ENCODE measurements at regions not wholly inside any gene's neighbourhood (a gene's known extent, or its start where the extent isn't known, plus 50 kb on each side); places are given as distances from the start of the nearest gene placed in this dataset.
"Not testable (repeated sequence)": the region's sequence is repeated elsewhere in the genome, so short reads cannot be mapped to it uniquely, and the experiment has no call there.

DNA sequence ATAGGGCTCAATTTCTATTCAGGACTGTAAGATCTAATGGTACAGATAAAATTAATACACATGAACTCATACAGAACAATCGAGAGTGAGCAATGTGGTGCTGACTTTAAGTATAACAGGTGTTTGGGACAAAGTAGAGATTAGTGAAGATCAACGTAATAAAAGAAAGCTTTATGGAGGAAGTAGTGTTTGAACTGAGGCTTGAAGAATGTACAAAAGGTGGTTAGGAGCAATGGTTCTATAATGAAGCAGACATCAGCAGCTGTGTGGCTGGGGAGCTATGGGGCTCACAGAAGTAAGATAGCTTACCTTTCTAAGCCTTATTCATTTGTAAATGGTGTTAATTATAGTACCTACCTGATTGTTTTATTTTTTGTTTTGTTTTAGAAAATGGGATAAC lies 275.4 kb upstream of the RGMB start:
- no peak for DNase-seq (ENCODE audit: low read depth in 2 of 2)

- DNase-seq (ENCODE audit: low read depth in 2 of 2) = no peak
These were observed 273.6 kb upstream of the RGMB start for GRCh38 chr5:98499892-98500291.

- DNase-seq (ENCODE audit: low read depth in 2 of 2) = no peak
These were observed 272.7 kb upstream of the RGMB start for GRCh38 chr5:98500811-98501210.

DNA sequence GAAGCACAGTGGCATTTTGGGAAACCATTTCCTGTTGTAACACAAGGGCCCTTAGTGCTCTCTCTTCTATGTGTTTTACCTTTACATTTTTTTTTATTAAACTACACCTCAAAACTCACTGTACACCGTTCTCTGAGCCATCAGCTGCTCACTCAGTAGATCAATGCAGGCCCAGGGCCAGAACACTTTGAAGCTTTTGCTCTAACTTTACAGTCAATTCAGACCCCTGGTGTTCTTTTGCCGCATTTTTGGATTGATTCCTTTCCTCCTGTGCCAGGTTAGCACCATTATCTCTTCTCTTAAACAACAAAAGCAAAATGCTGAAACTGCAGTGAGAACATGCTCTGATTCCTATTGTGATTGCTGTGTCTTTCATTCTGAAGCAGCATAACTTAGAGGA lies 269.8 kb upstream of the RGMB start:
- DNase-seq (ENCODE audit: low read depth in 2 of 2) = no peak

- DNase-seq (ENCODE audit: low read depth in 2 of 2) = no peak
These were observed 269.0 kb upstream of the RGMB start for GRCh38 chr5:98504505-98504904.

DNA sequence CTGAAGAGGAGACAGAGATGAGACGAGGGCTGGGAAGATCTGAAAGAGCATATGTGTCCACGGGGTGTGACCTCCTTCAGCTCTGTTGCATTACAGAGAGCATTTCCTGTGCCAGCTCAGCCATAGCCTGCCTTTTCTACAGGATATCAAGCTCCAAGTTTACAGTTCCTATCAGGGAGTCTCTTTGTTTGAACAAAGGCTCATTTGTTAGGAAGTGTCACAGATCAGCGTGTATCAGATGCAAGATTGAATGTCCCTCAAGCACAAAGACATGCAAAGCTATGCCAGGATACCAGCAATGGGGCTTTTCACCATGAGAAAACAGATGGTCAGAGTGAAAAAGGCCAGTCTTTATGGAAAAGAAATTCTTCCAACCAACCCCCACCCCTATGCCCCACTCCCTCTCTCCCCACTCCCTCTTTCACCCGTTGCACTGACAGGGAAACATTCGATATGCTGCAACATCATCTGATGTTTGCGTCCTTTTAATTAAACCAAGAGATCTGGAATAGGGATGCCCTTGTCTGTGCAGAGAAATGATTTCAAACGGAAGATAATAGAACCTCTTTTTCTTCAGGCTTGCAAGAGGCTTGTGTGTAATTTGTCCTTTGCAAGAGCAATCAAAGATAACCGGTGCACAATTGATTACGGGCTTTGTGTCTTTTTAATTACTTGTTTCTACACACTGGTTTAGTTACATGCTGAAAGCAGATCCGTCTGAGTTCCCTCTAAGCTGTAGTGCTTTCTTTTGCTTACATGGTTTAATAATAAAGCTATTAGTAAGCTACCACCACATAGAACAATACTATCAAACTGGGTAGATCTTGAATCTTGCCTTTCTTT lies 263.1 kb upstream of the RGMB start:
- DNase-seq (ENCODE audit: low read depth in 2 of 2) = no peak

GRCh38 chr5:98513380-98513779 lies 260.1 kb upstream of the RGMB start:
- no peak for DNase-seq (ENCODE audit: low read depth in 2 of 2)

DNA sequence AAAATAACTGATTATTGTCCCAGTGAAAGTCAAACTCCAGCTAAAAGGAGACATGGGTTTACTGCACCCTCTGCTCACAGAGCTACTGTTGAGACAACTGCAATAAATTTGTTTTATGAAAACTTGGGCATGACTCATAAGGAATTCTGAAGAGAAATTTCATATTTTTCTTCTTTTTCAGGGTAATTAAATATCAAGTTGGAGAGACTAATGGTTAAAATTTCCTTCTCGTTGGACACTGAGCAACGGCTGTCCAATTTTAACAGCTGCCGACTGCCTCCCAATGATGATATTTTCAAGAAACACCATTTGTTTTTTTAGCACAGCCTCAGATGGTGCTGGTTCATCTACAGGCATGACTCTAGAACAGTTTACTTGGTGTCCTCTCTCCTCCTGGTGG lies 259.2 kb upstream of the RGMB start:
- DNase-seq (ENCODE audit: low read depth in 2 of 2) = no peak

DNA sequence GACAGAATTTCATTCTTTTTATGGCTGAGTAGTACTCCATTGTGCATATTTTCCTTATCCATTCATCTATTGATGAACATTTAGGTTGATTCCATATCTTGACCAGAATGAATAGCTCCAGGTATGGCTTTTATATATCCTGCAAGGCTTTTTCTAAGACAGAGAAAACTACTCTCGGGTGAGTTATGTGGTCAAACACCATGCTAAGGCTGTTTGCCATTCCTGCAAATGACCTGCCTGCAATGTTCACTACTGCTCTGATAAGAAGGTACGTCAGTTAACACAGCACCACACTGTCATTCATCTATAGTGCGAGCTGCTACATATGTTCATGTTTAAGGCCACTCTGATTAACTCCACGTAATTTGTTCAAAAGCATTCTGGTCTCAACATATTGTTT lies 256.8 kb upstream of the RGMB start:
- no peak for DNase-seq (ENCODE audit: low read depth in 2 of 2)

GRCh38 chr5:98517560-98518366 lies 255.7 kb upstream of the RGMB start:
- DNase-seq (ENCODE audit: low read depth in 2 of 2) = no peak

GRCh38 chr5:98518754-98519153 lies 254.7 kb upstream of the RGMB start:
- no peak for DNase-seq (ENCODE audit: low read depth in 2 of 2)

GRCh38 chr5:98519571-98519970 lies 253.9 kb upstream of the RGMB start:
- no peak for DNase-seq (ENCODE audit: low read depth in 2 of 2)

- no peak for DNase-seq (ENCODE audit: low read depth in 2 of 2)
These were observed 251.6 kb upstream of the RGMB start for GRCh38 chr5:98521821-98522220.

- no peak for DNase-seq (ENCODE audit: low read depth in 2 of 2)
These were observed 248.7 kb upstream of the RGMB start for GRCh38 chr5:98524773-98525172.

- DNase-seq (ENCODE audit: low read depth in 2 of 2) = no peak
These were observed 245.6 kb upstream of the RGMB start for GRCh38 chr5:98527846-98528245.

GRCh38 chr5:98529321-98529720 lies 244.1 kb upstream of the RGMB start:
- DNase-seq (ENCODE audit: low read depth in 2 of 2) = no peak

DNA sequence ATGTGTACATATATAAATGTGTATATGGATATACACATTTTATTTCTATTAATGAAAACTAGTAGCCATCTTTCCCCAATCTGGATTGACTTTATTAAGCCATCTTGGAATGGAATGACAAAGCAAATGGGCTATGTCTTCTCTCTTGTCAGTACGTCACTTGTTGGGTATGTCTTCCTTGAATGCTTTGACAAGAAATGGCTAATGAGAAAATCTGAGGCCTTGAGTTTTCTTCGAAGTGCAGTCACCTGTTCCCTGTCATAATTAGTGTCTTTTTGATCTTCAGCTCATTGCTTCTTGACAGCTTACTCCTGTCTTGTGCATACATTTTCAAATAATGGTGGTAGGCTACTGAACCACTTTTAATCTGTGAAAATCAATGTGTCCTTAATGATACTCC lies 243.2 kb upstream of the RGMB start:
- DNase-seq (ENCODE audit: low read depth in 2 of 2) = no peak

- no peak for DNase-seq (ENCODE audit: low read depth in 2 of 2)
These were observed 237.6 kb upstream of the RGMB start for GRCh38 chr5:98535901-98536300.

DNA sequence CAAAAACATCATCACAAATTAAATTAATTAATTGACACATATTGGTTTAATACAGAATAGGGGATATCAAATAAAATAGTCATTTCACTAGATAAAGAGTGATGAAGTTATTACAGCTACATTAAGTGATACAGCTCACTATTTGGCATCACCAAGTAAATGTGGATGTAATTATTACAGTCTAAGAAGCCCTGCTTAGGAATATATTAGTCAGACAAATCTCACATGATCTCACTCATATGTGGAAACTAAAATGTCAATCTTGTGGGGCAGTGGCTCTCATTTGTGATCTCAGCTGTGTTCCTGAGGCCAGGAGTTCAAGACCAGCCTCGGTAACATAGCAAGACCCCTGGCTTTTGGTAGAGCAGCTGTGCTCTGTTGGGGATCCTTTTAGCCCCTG lies 233.4 kb upstream of the RGMB start:
- DNase-seq (ENCODE audit: low read depth in 2 of 2) = no peak

- DNase-seq (ENCODE audit: low read depth in 2 of 2) = no peak
These were observed 231.8 kb upstream of the RGMB start for GRCh38 chr5:98541641-98542040.

DNA sequence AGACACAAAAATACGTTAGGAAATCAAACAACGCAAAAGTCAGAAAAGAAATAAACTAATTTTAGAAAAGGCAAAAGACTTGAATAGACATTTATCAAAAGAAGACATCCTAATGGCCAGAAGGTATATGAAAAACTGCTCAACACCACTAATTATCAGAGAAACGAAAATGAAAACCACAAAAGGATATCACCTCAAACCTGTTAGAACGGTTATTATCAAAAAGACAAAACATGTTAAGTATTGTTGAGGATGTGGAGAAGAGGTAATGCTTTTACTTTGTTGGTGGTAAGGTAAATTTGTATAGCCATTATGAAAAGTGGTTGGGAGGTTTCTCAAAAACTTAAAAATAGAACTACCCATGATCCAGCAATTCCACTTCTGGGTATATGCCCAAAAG lies 230.0 kb upstream of the RGMB start:
- no peak for DNase-seq (ENCODE audit: low read depth in 2 of 2)

DNA sequence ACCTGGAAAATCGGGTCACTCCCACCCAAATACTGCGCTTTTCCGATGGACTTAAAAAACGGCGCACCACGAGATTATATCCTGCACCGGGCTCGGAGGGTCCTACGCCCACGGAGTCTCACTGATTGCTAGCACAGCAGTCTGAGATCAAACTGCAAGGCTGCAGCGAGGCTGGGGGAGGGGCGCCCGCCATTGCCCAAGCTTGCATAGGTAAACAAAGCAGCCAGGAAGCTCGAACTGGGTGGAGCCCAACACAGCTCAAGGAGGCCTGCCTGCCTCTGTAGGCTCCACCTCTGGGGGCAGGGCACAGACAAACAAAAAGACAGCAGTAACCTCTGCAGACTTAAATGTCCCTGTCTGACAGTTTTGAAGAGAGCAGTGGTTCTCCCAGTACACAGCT lies 226.5 kb upstream of the RGMB start:
- DNase-seq (ENCODE audit: low read depth in 2 of 2) = not testable (repeated sequence)

GRCh38 chr5:98556712-98557111 lies 216.8 kb upstream of the RGMB start:
- DNase-seq (ENCODE audit: low read depth in 2 of 2) = no peak
